ENCODE measurements at regions not wholly inside any gene's neighbourhood (a gene's known extent, or its start where the extent isn't known, plus 50 kb on each side); places are given as distances from the start of the nearest gene placed in this dataset.

GRCh38 chr7:94803821-94804220 is 103.6 kb upstream of the PPP1R9A start:
- ChIA-PET CTCF (ENCODE audit: partially characterized antibody) (interaction anchor here (0.6 kb wide), 1 partner anchor 716 kb away, joined by 3 read pairs; no protein-coding TSS in a partner anchor), POLR2A (ENCODE audit: partially characterized antibody) (no interaction called here)
- no peak overlapping the region for H3K4ac ChIP-seq (replicated peaks; ENCODE audit: insufficient read length, low read depth, low read length)
- 93% methylated on average over 2 of the region's 2 CpGs; no CpG with 5 or more reads in 1 of the 2 experiments for WGBS, 2 experiments (ENCODE audit: extremely low coverage in 1 of 2, insufficient coverage in 1 of 2, insufficient read length in 1 of 2, insufficient replicate concordance in 2 of 2, low coverage in 1 of 2, low lambda C conversion rate in 2 of 2, missing lambda C conversion rate in 1 of 2)
- H3K27ac ChIP-seq (ENCODE audit: low read depth, low read length) = no peak overlapping the region
- H4K5ac ChIP-seq (ENCODE audit: insufficient read length, low read depth, low read length) = no peak overlapping the region
- no peak overlapping the region for H2BK5ac ChIP-seq (ENCODE audit: low read depth, low read length)
- H2AFZ ChIP-seq (ENCODE audit: low read length) = no peak overlapping the region
- 0 out of 7 replicates have a peak, but pooled peaks cover 0 to 2% (median 0%) of the 10 kb centered on the region in 4 experiments for H3K4me1 ChIP-seq (replicated peaks in 1 of 4; ENCODE audit: control insufficient read depth in 3 of 4, insufficient read depth in 4 of 4, low read length in 3 of 4)
- no peak overlapping the region for H2BK12ac ChIP-seq (ENCODE audit: low read depth, low read length)
- FAIRE-seq = no peak
- no peak for DNase-seq (ENCODE audit: low read depth in 1 of 2, low spot score in 2 of 2)
- no peaks in the 10 kb centered on the region for H4K20me1 ChIP-seq (replicated peaks in 1 of 2; ENCODE audit: control insufficient read depth in 1 of 2, insufficient read depth in 2 of 2, low read length in 2 of 2)
- no peaks in the 10 kb centered on the region for H3K27me3 ChIP-seq (replicated peaks in 1 of 4; ENCODE audit: control insufficient read depth in 3 of 4, extremely low read depth in 1 of 4, insufficient read depth in 3 of 4, low read length in 3 of 4)
- no peaks in the 10 kb centered on the region for H3K79me1 ChIP-seq (ENCODE audit: low read depth, low read length)
- H3K79me2 ChIP-seq (ENCODE audit: control insufficient read depth in 1 of 2, insufficient read depth in 2 of 2, low read length in 2 of 2) = no peaks in the 10 kb centered on the region
- H2AK5ac ChIP-seq (ENCODE audit: low read depth, low read length) = no peak overlapping the region
- no peak overlapping the region for H4K8ac ChIP-seq (ENCODE audit: extremely low read depth, insufficient read depth, low read length)
- H2BK120ac ChIP-seq (replicated peaks; ENCODE audit: low read depth, low read length) = no peak overlapping the region
- no peak overlapping the region for H3K9ac ChIP-seq (replicated peaks in 1 of 4; ENCODE audit: extremely low read depth in 1 of 4, low read depth in 3 of 4, low read length in 3 of 4)
- no peak overlapping the region for H3K18ac ChIP-seq (ENCODE audit: extremely low read depth, low read length)
- H3K9me3 ChIP-seq (ENCODE audit: insufficient read depth in 2 of 2, low read depth in 1 of 2, low read length in 1 of 2) = no peaks in the 10 kb centered on the region
- no peaks in the 10 kb centered on the region for H3K23me2 ChIP-seq (ENCODE audit: low read depth, low read length)
- no peak overlapping the region for H3K4me2 ChIP-seq (ENCODE audit: insufficient read depth in 1 of 2, low read depth in 2 of 2, low read length in 2 of 2)
- no peak overlapping the region for H3K23ac ChIP-seq (ENCODE audit: insufficient read length)
- no peak overlapping the region for H3K56ac ChIP-seq (replicated peaks; ENCODE audit: insufficient read length, low read depth, low read length)
- H2BK20ac ChIP-seq (ENCODE audit: low read length) = no peak overlapping the region
- H4K91ac ChIP-seq (replicated peaks; ENCODE audit: insufficient read length, low read length) = no peak overlapping the region
- H3K14ac ChIP-seq (ENCODE audit: insufficient read length) = no peak overlapping the region
- H2BK15ac ChIP-seq (ENCODE audit: low read length) = no peak overlapping the region
- H3K4me3 ChIP-seq (ENCODE audit: extremely low read depth in 1 of 4, insufficient read depth in 2 of 4, low read depth in 3 of 4, low read length in 4 of 4) = no peak overlapping the region
- TF ChIP-seq, protein P1, sequence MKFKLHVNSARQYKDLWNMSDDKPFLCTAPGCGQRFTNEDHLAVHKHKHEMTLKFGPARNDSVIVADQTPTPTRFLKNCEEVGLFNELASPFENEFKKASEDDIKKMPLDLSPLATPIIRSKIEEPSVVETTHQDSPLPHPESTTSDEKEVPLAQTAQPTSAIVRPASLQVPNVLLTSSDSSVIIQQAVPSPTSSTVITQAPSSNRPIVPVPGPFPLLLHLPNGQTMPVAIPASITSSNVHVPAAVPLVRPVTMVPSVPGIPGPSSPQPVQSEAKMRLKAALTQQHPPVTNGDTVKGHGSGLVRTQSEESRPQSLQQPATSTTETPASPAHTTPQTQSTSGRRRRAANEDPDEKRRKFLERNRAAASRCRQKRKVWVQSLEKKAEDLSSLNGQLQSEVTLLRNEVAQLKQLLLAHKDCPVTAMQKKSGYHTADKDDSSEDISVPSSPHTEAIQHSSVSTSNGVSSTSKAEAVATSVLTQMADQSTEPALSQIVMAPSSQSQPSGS (IDR thresholded peaks at IDR 0.05; ENCODE audit: low read length) = no peak
- 0 out of 2 replicates have a peak, but pooled peaks have one; percentile 38 for TF ChIP-seq BACH1 (IDR thresholded peaks at IDR 0.05; ENCODE audit: low read length)
- peak; percentile 45; the same call in 1 of the 2 replicates for TF ChIP-seq MAFK (IDR thresholded peaks at IDR 0.05; ENCODE audit: low read depth, low read length)
- no peaks in the 10 kb centered on the region for H3K36me3 ChIP-seq (ENCODE audit: control insufficient read depth in 2 of 4, insufficient read depth in 4 of 4, low read length in 3 of 4)

Data from H1 (cell line).